Smooth muscle cell (in vitro differentiated cells): ENCODE measurements at regions not wholly inside any gene's neighbourhood (a gene's known extent, or its start where the extent isn't known, plus 50 kb on each side); places are given as distances from the start of the nearest gene placed in this dataset.
"Not testable (repeated sequence)": the region's sequence is repeated elsewhere in the genome, so short reads cannot be mapped to it uniquely, and the experiment has no call there.

Experiments
- DNase-seq: peaks from one replicate; lab custom pipeline; 2025; ENCODE audit not compliant: unreplicated experiment; lab: John Stamatoyannopoulos, UW
- H2AFZ ChIP-seq: fragments of 200-600 bp; sonication (generic); 2 replicates; pipeline ENCODE4 v1.6.0; 2016; ENCODE audit warnings: antibody characterized with exemption, low read depth, mild to moderate bottlenecking
- H3F3A ChIP-seq: fragments of 200-600 bp; sonication (generic); 2 replicates; pipeline ENCODE4 v1.6.0; 2017; ENCODE audit warnings: antibody characterized with exemption, low read depth
- H3K27ac ChIP-seq: fragments of 200-600 bp; sonication (generic); 2 replicates; pipeline ENCODE4 v1.5.1; 2016; ENCODE audit warnings: low read depth, mild to moderate bottlenecking
- H3K27me3 ChIP-seq: fragments of 200-600 bp; sonication (generic); 2 replicates; pipeline ENCODE4 v1.6.1; 2016; ENCODE audit warnings: low read depth, mild to moderate bottlenecking
- H3K36me3 ChIP-seq: fragments of 200-600 bp; sonication (generic); 2 replicates; pipeline ENCODE4 v1.5.1; 2016; ENCODE audit warnings: low read depth
- H3K4me1 ChIP-seq: fragments of 200-600 bp; sonication (generic); 2 replicates; pipeline ENCODE4 v1.5.1; 2016; ENCODE audit warnings: low read depth
- H3K4me2 ChIP-seq: fragments of 200-600 bp; sonication (generic); 2 replicates; pipeline ENCODE4 v1.6.0; 2016; ENCODE audit warnings: mild to moderate bottlenecking
- H3K4me3 ChIP-seq: fragments of 200-600 bp; sonication (generic); 2 replicates; pipeline ENCODE4 v1.5.1; 2016; ENCODE audit warnings: mild to moderate bottlenecking
- H3K79me2 ChIP-seq: fragments of 200-600 bp; sonication (generic); 2 replicates; pipeline ENCODE4 v1.6.0; 2016; ENCODE audit warnings: low read depth, mild to moderate bottlenecking
- H3K9ac ChIP-seq: fragments of 200-600 bp; sonication (generic); 2 replicates; pipeline ENCODE4 v1.6.0; 2016; ENCODE audit warnings: low read depth
- H3K9me3 ChIP-seq: fragments of 200-600 bp; sonication (generic); replicated peaks from 2 replicates; pipeline ENCODE4 v1.5.1; 2016; ENCODE audit warnings: low read depth
- H4K20me1 ChIP-seq: fragments of 200-600 bp; sonication (generic); 2 replicates; pipeline ENCODE4 v1.6.0; 2016; ENCODE audit warnings: low read depth
- WGBS: methylation state at CpG from one replicate; pipeline ENCODE4 v1.1.7; 2016; ENCODE audit warnings: low lambda C conversion rate; 5-methylcytosine and 5-hydroxymethylcytosine counted together
- TF ChIP-seq, protein P1 (sequence below): fragments of 200-600 bp; sonication (generic); IDR thresholded peaks from 2 replicates; pipeline ENCODE4 v1.5.1; 2017; ENCODE audit warnings: borderline replicate concordance, mild to moderate bottlenecking, antibody characterized with exemption; ENCODE audit not compliant: insufficient read depth, poor library complexity, severe bottlenecking

DNA sequence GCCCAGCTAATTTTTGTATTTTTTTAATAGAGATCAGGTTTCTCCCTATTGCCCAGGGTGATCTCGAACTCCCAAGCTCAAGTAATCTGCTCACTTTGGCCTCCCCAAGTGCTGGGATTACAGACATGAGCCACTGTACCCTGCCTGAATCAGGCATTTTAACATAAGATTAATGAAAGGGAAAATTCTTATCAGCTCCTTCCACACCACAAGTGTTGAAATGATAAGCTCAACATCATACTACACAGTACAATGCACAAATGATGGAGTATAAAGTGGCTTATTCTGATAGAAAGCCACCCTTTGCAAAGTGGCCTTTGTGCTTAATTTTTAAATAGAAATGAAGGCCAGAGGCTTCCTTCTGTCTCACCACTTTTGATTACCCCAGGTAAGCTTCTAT lies 71.3 kb upstream of the MCHR2 start:
- no peak overlapping the region for H3K9ac ChIP-seq
- no peaks in the 10 kb centered on the region for H3K9me3 ChIP-seq
- H3K4me2 ChIP-seq = no peak overlapping the region
- TF ChIP-seq, protein P1, sequence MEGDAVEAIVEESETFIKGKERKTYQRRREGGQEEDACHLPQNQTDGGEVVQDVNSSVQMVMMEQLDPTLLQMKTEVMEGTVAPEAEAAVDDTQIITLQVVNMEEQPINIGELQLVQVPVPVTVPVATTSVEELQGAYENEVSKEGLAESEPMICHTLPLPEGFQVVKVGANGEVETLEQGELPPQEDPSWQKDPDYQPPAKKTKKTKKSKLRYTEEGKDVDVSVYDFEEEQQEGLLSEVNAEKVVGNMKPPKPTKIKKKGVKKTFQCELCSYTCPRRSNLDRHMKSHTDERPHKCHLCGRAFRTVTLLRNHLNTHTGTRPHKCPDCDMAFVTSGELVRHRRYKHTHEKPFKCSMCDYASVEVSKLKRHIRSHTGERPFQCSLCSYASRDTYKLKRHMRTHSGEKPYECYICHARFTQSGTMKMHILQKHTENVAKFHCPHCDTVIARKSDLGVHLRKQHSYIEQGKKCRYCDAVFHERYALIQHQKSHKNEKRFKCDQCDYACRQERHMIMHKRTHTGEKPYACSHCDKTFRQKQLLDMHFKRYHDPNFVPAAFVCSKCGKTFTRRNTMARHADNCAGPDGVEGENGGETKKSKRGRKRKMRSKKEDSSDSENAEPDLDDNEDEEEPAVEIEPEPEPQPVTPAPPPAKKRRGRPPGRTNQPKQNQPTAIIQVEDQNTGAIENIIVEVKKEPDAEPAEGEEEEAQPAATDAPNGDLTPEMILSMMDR = no peak
- no peaks in the 10 kb centered on the region for H3K4me1 ChIP-seq
- H3K27ac ChIP-seq = no peak overlapping the region
- H2AFZ ChIP-seq = no peak overlapping the region
- no peaks in the 10 kb centered on the region for H3K79me2 ChIP-seq
- no peak overlapping the region for H3K4me3 ChIP-seq
- 73% methylated on average over 1 of the region's 1 CpG for WGBS
- H3K36me3 ChIP-seq = no peaks in the 10 kb centered on the region
- no peaks in the 10 kb centered on the region for H3F3A ChIP-seq
- no peaks in the 10 kb centered on the region for H4K20me1 ChIP-seq
- DNase-seq = no peak
- peaks cover 15% of the 10 kb centered on the region for H3K27me3 ChIP-seq

DNA sequence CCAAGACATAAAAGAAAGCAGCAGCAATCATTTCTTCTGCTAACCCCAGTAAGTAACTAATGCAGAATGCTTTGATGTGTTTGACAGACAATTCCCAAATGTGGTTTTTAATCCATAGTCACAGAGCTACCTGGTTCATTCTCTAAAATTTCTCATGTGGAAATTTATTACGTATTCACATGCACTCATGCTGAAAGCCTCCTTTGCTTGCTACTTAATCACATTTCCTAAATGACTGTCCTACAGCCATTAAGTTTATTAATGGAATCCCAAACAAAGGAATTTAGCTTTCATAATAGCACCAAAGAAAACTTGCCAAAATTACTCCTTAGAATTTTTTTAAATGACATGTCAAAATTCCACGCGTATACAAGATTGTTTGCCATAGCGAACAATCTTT lies 68.6 kb upstream of the MCHR2 start:
- TF ChIP-seq, protein P1 = no peak

DNA sequence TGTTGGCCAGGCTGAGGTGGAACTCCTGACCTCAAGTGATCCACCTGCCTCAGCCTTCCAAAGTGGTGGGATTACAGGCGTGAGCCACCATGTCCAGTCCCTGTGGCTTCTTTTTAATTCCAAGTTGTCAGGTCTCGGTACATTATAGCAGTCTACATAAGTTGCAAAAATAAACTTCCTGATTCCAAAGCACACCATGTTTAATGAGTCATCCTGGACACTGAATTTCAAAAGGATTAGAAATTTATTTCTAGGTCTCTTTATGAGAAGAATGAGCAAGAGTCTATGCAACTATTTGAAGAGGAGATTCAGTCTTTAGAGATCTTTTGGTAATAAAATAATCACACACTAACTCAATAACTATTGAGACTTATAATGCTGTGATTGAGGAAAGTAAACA lies 63.9 kb upstream of the MCHR2 start:
- H4K20me1 ChIP-seq = no peaks in the 10 kb centered on the region
- H3K4me1 ChIP-seq = no peaks in the 10 kb centered on the region
- TF ChIP-seq, protein P1 = no peak
- H3F3A ChIP-seq = no peaks in the 10 kb centered on the region
- no peak overlapping the region for H3K4me2 ChIP-seq
- no peak overlapping the region for H3K9ac ChIP-seq
- no peak for DNase-seq
- H3K27me3 ChIP-seq = peaks cover 15% of the 10 kb centered on the region
- H3K27ac ChIP-seq = no peak overlapping the region
- H3K9me3 ChIP-seq = no peaks in the 10 kb centered on the region
- 40% methylated on average over 2 of the region's 2 CpGs for WGBS
- no peak overlapping the region for H2AFZ ChIP-seq
- no peaks in the 10 kb centered on the region for H3K79me2 ChIP-seq
- no peaks in the 10 kb centered on the region for H3K36me3 ChIP-seq
- no peak overlapping the region for H3K4me3 ChIP-seq

More for the DNA sequence above, 68.6 kb upstream of the MCHR2 start:
- DNase-seq = no peak
- no peaks in the 10 kb centered on the region for H3K79me2 ChIP-seq
- H3K4me2 ChIP-seq = no peak overlapping the region
- no peak overlapping the region for H2AFZ ChIP-seq
- H3K36me3 ChIP-seq = no peaks in the 10 kb centered on the region
- no peaks in the 10 kb centered on the region for H4K20me1 ChIP-seq
- no peak overlapping the region for H3K9ac ChIP-seq
- H3K27me3 ChIP-seq = peaks cover 15% of the 10 kb centered on the region
- H3K9me3 ChIP-seq = no peaks in the 10 kb centered on the region
- H3K4me3 ChIP-seq = no peak overlapping the region
- no peaks in the 10 kb centered on the region for H3F3A ChIP-seq
- 93% methylated on average over 4 of the region's 4 CpGs for WGBS
- H3K4me1 ChIP-seq = no peaks in the 10 kb centered on the region
- H3K27ac ChIP-seq = no peak overlapping the region

GRCh38 chr6:100050550-100050949 lies 56.5 kb upstream of the MCHR2 start:
- no peak overlapping the region for H3K27ac ChIP-seq
- TF ChIP-seq, protein P1 = no peak
- no peaks in the 10 kb centered on the region for H3K4me1 ChIP-seq
- 88% methylated on average over 2 of the region's 2 CpGs for WGBS
- H3F3A ChIP-seq = no peaks in the 10 kb centered on the region
- H3K79me2 ChIP-seq = no peaks in the 10 kb centered on the region
- no peaks in the 10 kb centered on the region for H3K9me3 ChIP-seq
- H3K4me2 ChIP-seq = no peak overlapping the region
- H2AFZ ChIP-seq = no peak overlapping the region
- no peaks in the 10 kb centered on the region for H3K27me3 ChIP-seq
- no peak for DNase-seq
- H4K20me1 ChIP-seq = no peaks in the 10 kb centered on the region
- H3K9ac ChIP-seq = no peak overlapping the region
- no peak overlapping the region for H3K4me3 ChIP-seq
- H3K36me3 ChIP-seq = no peaks in the 10 kb centered on the region

- H3K9me3 ChIP-seq, H2AFZ ChIP-seq, H3K4me3 ChIP-seq, H3K36me3 ChIP-seq, H3F3A ChIP-seq, H4K20me1 ChIP-seq, H3K27ac ChIP-seq, H3K27me3 ChIP-seq, H3K79me2 ChIP-seq, DNase-seq, H3K4me2 ChIP-seq, H3K9ac ChIP-seq, H3K4me1 ChIP-seq: not testable (repeated sequence)
Observed at GRCh38 chr6:100043961-100044360, 49.9 kb upstream of the MCHR2 start.
